GM12891 (cell line): ENCODE measurements at regions not wholly inside any gene's neighbourhood (a gene's known extent, or its start where the extent isn't known, plus 50 kb on each side); places are given as distances from the start of the nearest gene placed in this dataset.

Experiments used
- PAX5 ChIP-seq: IDR thresholded peaks from 2 replicates; pipeline ENCODE4 v1.6.1; 2011; ENCODE audit warnings: low read length, moderate library complexity, mild to moderate bottlenecking; ENCODE audit not compliant: insufficient read depth, severe bottlenecking
- POLR2A ChIP-seq: IDR thresholded peaks from 2 replicates; pipeline ENCODE4 v1.6.1; 2011; ENCODE audit warnings: low read depth, low read length, control low read depth
- POLR2AphosphoS5 ChIP-seq: IDR thresholded peaks from 2 replicates; pipeline ENCODE4 v1.6.1; 2011; ENCODE audit warnings: low read depth, low read length, control low read depth
- TAF1 ChIP-seq: IDR thresholded peaks from 2 replicates; pipeline ENCODE4 v1.6.1; 2011; ENCODE audit warnings: low read depth, low read length, control low read depth

- no peak for TF ChIP-seq POLR2AphosphoS5
- no peak for TF ChIP-seq POLR2A
- TF ChIP-seq TAF1: no peak
- no peak for TF ChIP-seq PAX5
Measured at GRCh38 chr5:155750101-155750500, 576.9 kb upstream of the SGCD start.
